ENCODE measurements at regions not wholly inside any gene's neighbourhood (a gene's known extent, or its start where the extent isn't known, plus 50 kb on each side); places are given as distances from the start of the nearest gene placed in this dataset.
"Not testable (repeated sequence)": the region's sequence is repeated elsewhere in the genome, so short reads cannot be mapped to it uniquely, and the experiment has no call there.

DNA sequence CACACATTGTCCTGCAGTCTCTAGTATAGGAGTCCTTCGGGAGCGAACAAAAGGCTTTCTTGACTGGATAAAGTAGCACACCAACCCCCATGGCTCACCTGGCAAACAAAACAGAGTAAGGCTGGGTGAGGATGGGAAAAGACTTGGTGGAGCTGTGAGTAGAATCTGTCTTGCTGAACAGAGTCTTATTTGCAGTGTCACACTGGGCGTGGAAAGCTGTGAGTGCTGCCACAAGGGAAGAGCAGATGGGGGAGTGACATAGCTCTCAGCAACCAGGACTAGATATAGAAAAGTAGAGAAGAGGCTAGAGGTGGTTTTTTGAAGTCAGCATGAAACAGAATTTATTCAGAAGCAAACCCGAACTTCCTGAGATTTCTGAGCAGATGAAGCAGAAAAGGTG is 137.2 kb upstream of the ESX1 start:
- DNase-seq (ENCODE audit: extremely low read depth in 1 of 2, low read depth in 1 of 2), result no peak

DNA sequence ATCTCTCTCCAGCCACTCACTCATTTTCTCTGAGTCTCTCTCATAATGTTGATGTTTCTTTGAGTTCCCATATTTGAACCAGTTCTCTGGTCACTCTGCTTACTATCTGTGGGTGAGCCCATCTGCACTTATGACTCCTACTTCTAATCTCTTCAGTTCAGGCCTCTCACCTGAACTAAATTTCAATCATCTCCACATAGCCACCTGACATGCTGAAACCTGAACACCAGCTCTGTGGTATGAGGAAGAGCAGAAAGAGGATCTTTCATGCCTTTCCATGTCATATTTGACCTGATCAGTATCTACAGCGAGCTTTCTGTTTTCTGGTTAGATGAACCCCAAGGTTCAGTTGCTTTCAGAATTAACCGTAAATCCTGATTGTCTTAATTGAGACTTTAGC is 122.2 kb upstream of the ESX1 start:
- DNase-seq (ENCODE audit: extremely low read depth in 1 of 2, low read depth in 1 of 2), result no peak

DNA sequence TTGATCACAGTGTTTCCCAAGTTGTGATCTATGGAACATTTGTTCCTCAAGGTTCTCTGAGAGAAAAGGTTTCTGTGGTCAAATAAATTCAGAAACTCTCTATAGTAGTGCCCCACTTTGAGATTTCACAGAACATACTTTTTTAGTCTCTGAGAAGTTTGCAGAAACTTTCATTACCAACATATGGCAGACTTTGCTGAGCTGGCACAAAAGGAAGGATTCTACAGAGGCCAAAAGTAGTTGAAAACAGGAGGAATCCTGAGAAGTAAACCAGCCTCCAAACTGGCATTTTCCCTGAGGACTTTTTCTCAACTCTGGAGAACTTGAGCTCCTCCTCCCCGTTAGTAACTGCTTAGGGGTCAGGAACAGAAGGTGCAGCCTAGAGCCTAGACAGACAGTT is 117.8 kb upstream of the ESX1 start:
- no peak for DNase-seq (ENCODE audit: extremely low read depth in 1 of 2, low read depth in 1 of 2)

DNA sequence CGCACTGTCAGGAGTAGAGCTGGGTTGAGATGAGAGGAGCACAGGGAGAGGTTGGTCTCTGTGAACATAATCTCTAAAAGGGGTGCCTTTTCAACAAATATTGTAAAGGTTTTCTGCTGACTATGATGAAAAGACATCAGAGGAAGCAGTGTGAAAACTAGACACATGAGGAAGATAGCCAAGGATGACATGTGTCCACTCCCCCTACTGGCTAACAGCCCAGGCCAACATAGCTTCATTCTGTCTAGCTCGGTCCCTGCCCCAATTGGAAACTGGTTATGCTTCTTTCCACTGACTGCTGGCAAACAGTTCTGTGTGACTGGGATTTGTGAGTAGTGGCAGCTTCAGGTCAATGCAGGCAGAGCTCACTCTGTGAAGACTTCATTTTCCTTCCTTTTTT is 115.4 kb upstream of the ESX1 start:
- DNase-seq (ENCODE audit: extremely low read depth in 1 of 2, low read depth in 1 of 2), result no peak

DNA sequence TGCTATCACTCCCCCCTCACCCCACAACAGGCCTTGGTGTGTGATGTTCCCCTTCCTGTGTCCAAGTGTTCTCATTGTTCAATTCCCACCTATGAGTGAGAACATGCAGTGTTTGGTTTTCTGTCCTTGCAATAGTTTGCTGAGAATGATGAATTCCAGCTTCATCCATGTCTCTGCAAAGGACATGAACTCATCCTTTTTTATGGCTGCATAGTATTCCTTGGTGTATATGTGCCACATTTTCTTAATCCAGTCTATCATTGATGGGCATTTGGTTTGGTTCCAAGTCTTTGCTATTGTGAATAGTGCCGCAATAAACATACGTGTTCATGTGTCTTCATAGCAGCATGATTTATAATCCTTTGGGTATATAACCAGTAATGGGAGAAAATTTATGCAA is 106.0 kb upstream of the ESX1 start:
- DNase-seq (ENCODE audit: extremely low read depth in 1 of 2, low read depth in 1 of 2), result not testable (repeated sequence)

DNA sequence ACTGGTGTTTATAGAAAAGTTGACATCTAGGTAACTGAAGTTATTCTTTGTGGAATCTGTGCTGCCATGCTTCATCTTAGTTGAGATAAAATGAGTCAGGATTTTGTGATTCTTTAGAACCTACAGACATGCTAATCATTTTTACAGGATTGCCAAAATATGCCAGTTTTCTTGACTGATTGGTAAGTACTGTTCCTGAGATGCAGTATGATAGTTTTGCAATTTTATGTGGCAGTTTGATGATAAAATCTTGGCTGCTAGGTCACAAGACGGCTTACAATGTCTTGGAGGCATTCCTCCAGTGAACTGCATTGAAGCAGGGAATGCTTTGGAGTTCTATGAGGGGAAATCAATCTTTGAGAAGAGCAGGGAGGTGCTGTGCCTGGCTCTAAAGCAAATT is 104.4 kb upstream of the ESX1 start:
- no peak for DNase-seq (ENCODE audit: extremely low read depth in 1 of 2, low read depth in 1 of 2)

DNA sequence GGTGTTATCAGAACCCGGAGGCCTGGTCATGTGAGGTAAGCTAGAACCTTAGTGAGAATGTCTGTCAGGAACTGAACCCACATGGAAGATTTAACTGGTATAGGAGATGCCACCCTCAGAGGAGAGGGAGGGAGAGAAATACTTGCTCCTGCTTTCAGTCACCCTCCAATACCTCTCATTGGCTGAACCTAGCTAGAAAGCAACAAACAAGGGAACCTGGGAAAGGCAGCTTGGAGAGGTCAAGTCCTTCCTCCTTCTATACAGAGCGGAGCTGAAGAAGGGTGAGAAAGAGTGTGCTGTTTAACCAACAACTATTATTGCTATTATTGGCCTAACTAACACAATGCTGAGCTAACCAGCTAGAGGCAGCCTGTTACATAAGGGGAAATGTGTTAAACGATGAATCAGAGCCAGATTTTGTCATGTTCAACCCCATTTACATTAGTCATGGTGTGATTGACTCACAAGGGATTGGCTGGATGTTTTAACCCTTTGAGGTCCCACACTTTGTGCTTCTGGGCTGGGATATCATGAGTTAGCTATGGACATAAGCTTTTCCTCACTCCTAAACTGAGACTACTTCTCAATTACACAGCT is 96.5 kb upstream of the ESX1 start:
- no peak for DNase-seq (ENCODE audit: extremely low read depth in 1 of 2, low read depth in 1 of 2)

DNA sequence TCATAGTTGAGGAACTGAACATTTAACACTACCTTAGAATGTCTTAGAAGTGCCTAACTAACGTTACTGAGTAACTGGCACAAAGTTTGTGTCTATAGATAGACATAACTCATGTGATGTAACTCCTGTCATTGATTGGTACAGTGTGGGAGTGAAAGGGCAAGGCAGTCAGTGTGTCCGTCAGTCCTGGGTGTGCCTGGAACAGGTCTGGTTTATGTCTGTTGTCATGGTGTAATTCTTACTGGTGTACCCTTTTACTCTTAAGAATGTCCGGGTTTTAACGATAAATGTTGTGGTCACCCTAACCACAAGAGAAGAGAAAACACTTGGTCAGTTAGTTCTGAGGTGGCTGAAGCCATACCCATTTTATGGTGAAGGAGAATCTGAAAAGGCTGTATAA is 93.1 kb upstream of the ESX1 start:
- no peak for DNase-seq (ENCODE audit: extremely low read depth in 1 of 2, low read depth in 1 of 2)

DNA sequence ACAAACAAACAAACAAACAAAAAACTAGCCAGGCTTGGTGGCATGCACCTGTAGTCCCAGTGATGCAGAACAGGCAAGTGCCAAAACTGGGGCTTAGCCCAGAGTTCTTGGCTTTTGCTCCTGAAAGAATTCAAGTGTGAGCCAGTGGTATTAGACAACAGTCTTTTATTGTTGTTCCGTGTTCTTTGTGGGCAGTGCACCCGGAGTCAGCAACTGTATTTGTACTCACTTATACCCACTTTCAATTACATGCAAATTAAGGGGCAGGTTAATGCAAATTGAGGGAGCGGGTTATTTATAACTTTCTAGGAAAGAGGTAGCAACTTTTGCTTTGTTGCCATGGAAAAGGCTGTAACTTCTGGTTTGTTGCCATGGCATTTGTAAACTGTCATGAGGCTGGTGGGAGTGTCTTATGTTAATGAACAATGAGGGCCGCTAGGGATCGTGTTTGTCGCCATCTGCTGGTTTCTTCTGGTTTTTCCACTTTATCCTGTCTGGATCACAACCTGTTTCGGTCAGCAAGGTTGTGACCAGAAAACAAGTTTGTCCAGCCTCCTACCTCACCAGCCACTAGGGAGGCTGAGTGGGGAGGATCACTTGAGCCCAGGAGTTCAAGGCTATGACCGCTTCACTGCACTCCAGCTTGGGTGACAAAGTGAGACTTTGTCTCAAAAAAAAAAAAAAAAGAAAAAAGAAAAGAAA is 88.8 kb upstream of the ESX1 start:
- DNase-seq (ENCODE audit: extremely low read depth in 1 of 2, low read depth in 1 of 2), result peak in 1 of 2 donors; percentile 5

DNA sequence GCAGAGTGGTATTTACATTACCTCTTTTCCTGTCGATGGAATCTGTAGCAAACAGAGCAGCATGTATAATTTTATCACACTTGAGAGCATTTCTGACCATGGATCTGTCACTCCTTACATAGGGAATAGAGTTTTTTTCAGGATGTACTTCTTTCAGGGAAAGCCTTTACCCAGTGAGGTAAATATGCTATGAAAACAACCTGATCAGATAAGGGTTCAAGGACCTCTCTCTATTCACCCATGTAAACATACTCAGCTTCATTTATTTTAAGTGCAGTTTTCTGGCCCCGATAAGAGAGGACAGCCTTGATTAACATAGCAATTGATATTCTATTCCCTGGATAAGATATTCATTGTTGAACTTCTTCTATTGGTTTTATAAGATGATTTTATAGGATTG is 87.3 kb upstream of the ESX1 start:
- DNase-seq (ENCODE audit: extremely low read depth in 1 of 2, low read depth in 1 of 2), result no peak

DNA sequence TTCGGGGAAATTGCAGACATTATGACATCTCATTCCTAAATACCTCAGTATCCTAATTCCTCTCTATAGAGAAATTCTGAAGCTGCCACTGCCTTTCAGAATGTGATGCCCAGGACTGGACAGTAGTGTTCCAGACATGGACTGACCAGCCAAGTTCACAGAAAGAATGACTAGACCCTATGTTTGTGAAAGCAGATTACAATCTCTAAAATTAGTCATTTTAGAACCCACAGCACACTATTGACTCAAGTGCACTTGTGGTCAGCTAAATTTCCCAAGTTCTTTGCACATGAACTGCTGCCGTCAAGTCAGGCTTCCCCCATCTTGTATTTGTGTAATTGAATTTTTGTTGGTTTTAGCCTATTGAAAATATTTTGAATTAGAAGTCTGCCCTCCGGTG is 81.0 kb upstream of the ESX1 start:
- DNase-seq (ENCODE audit: extremely low read depth in 1 of 2, low read depth in 1 of 2), result no peak

DNA sequence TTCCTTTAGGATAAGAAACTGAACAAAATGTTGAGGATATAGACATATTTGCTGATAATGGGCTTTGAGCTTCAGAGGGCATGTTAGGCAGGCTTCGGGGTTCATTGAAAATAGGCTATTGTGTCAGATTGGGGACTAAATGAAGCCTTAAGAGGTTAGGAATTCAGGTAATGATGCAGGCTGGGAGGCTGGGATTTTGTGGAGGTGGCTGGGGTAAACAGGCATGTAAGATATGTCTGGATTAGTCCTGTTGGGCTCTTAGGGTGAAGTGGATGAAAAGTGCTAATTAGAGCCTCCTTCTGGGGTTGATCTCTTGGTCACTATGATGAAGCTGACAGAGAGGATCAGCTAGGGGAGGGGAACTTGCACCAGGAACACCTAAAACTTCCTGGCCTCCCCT is 80.2 kb upstream of the ESX1 start:
- no peak for DNase-seq (ENCODE audit: extremely low read depth in 1 of 2, low read depth in 1 of 2)

DNA sequence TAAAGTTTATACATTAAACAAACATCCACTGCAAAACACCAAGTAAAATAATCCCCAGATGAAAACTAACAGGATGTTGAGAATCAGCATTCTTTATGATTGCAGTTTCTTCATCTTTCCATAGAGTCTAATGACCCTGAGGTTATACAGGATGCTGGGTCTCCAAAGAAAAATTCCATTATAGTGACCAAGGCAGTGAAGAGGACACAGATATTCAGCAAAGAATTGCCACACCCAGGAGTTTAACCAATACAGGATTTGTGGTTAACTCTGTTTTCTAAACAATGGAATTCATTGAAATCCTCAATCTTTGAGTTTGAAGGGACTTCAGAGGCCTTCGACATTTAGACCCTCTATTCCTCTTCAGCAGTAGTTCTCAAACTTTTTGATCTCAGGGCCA is 76.2 kb upstream of the ESX1 start:
- no peak for DNase-seq (ENCODE audit: extremely low read depth in 1 of 2, low read depth in 1 of 2)

DNA sequence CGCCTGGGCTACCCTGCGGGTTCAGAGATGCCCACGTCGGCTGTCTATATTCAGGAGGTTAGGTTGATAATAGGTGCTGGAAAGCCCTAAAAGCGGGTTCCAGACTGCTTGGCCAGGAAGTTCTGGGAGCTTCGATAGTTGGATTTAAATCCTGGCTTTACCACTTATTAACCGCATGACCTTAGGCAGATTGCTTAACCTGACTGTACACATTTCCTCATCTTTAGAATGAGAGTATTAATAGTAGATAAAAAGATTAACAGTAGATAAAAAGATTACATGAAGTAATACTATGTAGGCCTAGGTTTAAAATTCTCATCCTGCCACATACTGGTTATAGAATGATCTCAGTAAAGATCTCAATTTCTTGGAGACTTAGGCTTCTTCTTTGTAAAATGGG is 75.0 kb upstream of the ESX1 start:
- DNase-seq (ENCODE audit: extremely low read depth in 1 of 2, low read depth in 1 of 2), result no peak

DNA sequence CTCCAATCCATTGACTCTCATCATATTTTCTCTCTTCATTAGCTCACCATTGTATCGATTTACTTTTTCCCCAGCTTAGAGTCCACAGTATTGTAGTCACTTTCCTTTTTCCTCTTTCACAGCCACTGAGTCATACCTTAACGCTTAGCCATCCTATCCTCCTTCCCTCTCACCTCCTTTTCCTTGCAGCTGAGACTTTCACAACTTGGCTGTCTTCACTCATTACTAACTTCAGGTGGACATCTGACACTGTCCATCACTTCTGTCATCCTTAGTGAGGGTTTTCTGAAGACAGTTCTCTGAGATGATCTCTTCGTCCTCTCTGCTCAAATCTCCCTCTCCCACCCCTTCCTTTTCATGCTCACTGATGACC is 70.5 kb upstream of the ESX1 start:
- no peak for DNase-seq (ENCODE audit: extremely low read depth in 1 of 2, low read depth in 1 of 2)

DNA sequence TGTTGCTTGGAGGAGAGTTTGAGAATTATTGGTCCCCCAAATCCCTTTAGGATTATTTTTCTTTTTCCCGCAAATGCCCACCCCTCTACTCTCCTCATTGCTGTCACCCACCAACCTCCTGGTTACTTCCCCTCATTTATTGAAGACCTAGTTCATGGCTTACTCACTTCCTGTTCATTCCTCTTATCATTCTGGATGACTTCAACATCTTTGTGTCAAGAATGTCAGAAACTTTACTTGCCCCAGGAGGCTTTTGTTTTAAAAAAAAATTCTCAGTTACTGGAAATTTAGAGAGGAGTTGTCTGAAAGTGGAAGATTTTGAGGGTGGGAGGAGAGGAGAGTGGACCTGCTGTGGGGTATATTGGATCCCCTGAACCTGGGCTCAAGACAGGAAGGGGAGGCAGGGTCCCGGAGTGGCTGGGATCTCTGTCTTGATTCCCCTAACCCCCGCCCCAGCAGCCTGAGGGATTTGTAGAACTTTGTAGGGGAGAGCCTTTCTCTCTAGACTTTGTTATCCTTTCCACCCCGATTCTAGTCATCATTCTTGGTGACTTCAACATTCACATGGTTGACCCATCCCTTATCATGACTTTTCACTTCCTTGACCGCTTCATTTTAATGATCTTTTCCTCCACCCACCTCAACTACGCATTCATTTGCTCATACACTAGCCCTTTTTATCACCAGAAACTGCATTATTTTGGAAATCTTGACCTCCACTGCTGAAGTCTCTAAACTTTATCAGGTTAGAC is 69.9 kb upstream of the ESX1 start:
- no peak for DNase-seq (ENCODE audit: extremely low read depth in 1 of 2, low read depth in 1 of 2)

DNA sequence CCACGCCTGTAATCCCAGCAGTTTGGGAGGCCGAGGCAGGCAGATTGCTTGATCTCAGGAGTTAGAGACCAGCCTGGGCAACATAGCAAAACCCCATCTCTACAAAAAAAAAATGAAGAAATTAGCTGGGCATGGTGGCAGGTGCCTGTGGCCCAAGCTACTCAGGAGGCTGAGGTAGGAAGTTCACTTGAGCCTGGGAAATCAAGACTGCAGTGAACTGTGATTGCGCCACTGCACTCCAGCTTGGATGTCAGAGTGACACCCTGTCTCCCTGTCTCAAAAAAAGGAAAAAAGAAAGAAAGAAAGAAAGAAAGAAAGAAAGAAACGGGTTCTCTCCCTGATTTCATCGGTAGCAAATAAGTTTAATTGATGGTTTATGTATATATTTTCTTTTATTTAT is 64.6 kb upstream of the ESX1 start:
- no peak for DNase-seq (ENCODE audit: extremely low read depth in 1 of 2, low read depth in 1 of 2)

DNA sequence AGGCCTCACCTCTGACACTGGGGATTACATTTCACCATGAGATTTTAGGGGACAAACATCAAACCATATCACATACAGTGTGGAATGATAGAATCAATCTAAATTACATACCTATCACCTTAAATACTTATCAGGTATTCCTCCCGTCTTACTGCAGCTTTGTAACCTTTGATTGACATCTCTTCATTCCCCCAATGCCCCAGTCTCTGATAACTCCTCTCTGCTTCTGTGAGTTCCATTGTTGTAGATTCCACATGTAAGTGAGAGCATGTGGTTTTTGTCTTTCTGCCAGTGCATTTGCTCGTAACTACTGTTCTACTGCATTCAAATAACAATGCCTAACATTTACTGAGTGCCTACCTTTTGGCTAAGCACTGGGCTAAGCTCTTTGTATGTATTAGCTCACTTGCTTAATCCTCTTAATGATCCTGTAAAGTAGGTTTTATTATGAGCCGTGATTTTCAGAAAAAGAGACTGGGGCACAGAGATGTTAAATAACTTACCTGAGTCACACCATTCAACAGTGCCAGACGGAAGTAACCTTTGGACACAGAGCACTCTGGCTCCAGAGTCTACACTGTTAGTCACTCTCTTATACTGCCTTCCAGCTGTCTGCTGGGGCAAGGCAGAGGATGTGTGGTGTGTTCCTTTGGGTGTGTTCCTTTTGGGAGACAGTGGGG is 63.7 kb upstream of the ESX1 start:
- DNase-seq (ENCODE audit: extremely low read depth in 1 of 2, low read depth in 1 of 2), result no peak

DNA sequence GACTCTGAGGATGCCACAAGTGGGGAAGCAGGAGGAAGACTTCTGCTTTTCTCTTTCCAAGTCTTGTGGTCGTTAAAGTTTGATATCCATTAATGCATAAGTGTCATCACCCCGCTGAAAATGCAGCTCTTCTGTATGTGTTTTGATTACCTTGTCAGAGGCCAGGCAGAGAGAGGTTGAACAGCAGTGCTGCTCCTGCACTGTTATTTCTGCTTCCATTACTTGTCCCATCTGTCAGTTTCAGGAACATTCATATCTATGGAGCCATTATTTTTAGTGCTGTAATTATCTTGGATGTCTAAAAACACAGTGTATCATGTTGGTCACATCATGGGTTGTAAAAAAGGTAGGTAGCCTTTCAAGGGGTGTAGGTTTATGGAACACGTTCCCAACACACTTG is 62.0 kb upstream of the ESX1 start:
- no peak for DNase-seq (ENCODE audit: extremely low read depth in 1 of 2, low read depth in 1 of 2)

DNA sequence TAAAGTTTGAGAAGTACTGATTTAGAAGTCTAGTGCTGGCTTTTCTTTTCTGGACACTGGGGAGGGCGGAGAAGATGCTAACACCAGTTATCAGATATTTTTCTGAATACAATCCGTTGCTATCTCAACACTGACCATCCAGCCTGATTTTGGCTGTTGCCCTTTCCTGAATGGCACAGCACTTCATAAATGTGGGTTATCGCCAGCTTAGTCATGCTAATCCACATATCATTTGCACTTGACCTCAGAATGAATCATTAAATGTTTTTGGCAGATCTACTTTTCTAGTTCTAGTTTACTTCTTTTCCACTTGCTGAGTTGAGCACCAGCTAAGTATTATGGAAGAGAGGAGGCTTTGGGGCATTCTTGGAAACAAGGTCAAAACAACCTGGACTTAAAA is 60.8 kb upstream of the ESX1 start:
- DNase-seq (ENCODE audit: extremely low read depth in 1 of 2, low read depth in 1 of 2), result no peak

DNA sequence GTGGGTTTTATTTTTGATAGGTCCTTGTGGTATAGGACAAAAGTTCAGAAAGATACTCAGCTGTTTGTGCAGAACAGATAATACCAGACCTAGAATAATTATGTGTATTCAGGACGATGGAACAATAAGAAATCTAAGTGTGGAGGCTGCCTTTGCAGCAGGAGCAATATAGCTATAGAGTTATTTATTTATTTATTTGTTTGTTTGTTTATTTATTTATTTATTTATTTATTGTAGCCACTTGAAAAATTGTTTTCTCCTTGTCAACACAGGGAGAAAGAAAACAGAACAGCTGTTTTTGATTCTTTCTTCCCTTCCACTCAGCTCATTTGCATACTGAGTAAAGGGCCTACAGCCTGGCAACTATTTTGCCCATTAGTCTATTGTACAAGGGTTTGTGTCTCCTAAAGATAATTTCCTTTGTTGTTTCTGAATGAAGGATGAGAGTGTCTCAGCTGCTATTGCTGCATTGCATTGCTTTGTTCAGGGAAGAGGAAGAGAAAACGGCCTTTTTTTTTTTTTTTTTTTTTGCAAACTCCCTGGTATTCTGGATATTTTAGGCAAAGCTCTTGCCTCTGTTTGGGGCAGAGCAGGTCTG is 56.0 kb upstream of the ESX1 start:
- no peak for DNase-seq (ENCODE audit: extremely low read depth in 1 of 2, low read depth in 1 of 2)

DNA sequence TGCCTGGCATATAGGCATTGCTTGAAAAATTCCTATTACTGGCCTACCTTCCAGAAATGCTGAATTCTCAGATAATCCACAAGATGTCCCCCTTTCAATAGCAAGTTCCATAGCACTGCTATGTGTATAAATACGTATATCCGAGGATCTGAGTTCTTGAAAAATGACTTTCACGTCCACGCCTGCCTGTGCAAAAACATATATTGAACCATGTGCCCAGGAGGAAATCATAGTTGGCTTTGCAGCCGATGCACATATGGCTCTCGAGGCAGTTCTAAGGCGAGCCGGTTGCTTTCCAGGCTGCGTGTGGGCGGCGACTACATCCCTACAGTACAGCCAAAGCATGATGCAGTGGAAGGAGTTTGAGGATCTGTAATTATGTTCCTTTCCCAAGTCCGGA is 55.4 kb upstream of the ESX1 start:
- no peak for DNase-seq (ENCODE audit: extremely low read depth in 1 of 2, low read depth in 1 of 2)

All from stimulated activated CD8-positive, alpha-beta memory T cell treated with anti-CD3 and anti-CD28 coated beads, Interleukin-7, amount 100 ng/mL, for 48 hours (primary cell).